ENCODE measurements at regions not wholly inside any gene's neighbourhood (a gene's known extent, or its start where the extent isn't known, plus 50 kb on each side); places are given as distances from the start of the nearest gene placed in this dataset.

GRCh38 chr12:102730996-102731395, 186.0 kb downstream of the PAH start:
- TF ChIP-seq CTCF (conservative IDR thresholded peaks at IDR 0.05; ENCODE audit: low read depth, low read length): no peak
- H3K4me3 ChIP-seq (ENCODE audit: low read depth, low read length): no peak overlapping the region
- DNase-seq (ENCODE audit: low read depth): no peak

GRCh38 chr12:102728506-102729242, 188.4 kb downstream of the PAH start:
- no peak for TF ChIP-seq CTCF (conservative IDR thresholded peaks at IDR 0.05; ENCODE audit: low read depth, low read length)
- H3K4me3 ChIP-seq (ENCODE audit: low read depth, low read length): no peak overlapping the region
- no peak for DNase-seq (ENCODE audit: low read depth)

- TF ChIP-seq CTCF (conservative IDR thresholded peaks at IDR 0.05; ENCODE audit: low read depth, low read length): no peak
- DNase-seq (ENCODE audit: low read depth): no peak
Observed at GRCh38 chr12:102726686-102727085, 190.4 kb downstream of the PAH start.

GRCh38 chr12:102722147-102722546, 194.9 kb downstream of the PAH start:
- DNase-seq (ENCODE audit: low read depth): no peak
- TF ChIP-seq CTCF (conservative IDR thresholded peaks at IDR 0.05; ENCODE audit: low read depth, low read length): no peak

More at GRCh38 chr12:102726686-102727085, 190.4 kb downstream of the PAH start:
- no peak overlapping the region for H3K4me3 ChIP-seq (ENCODE audit: low read depth, low read length)

GRCh38 chr12:102708108-102708507, 208.9 kb downstream of the PAH start:
- H3K4me3 ChIP-seq (ENCODE audit: low read depth, low read length): no peak overlapping the region
- no peak for DNase-seq (ENCODE audit: low read depth)
- no peak for TF ChIP-seq CTCF (conservative IDR thresholded peaks at IDR 0.05; ENCODE audit: low read depth, low read length)

More at GRCh38 chr12:102722147-102722546, 194.9 kb downstream of the PAH start:
- H3K4me3 ChIP-seq (ENCODE audit: low read depth, low read length): no peak overlapping the region

- TF ChIP-seq CTCF (conservative IDR thresholded peaks at IDR 0.05; ENCODE audit: low read depth, low read length): peak; percentile 77
- no peak overlapping the region for H3K4me3 ChIP-seq (ENCODE audit: low read depth, low read length)
- DNase-seq (ENCODE audit: low read depth): peak; percentile 83
Observed at GRCh38 chr12:102702447-102703114, 214.5 kb downstream of the PAH start.
